ENCODE measurements at regions not wholly inside any gene's neighbourhood (a gene's known extent, or its start where the extent isn't known, plus 50 kb on each side); places are given as distances from the start of the nearest gene placed in this dataset.

GRCh38 chr2:224104668-224105386, 65.7 kb upstream of the SERPINE2 start:
- no peak for DNase-seq (ENCODE audit: low read depth in 2 of 2)
- no peak overlapping the region for H3K4me3 ChIP-seq (replicated peaks in 1 of 2; ENCODE audit: low read depth in 2 of 2, low read length in 2 of 2)
- no peak for TF ChIP-seq CTCF (IDR thresholded peaks at IDR 0.05; ENCODE audit: low read depth, low read length)

GRCh38 chr2:224103651-224104050, 64.6 kb upstream of the SERPINE2 start:
- DNase-seq (ENCODE audit: low read depth in 2 of 2): no peak
- no peak for TF ChIP-seq CTCF (IDR thresholded peaks at IDR 0.05; ENCODE audit: low read depth, low read length)
- no peak overlapping the region for H3K4me3 ChIP-seq (replicated peaks in 1 of 2; ENCODE audit: low read depth in 2 of 2, low read length in 2 of 2)

GRCh38 chr2:224102991-224103390, 63.9 kb upstream of the SERPINE2 start:
- H3K4me3 ChIP-seq (replicated peaks in 1 of 2; ENCODE audit: low read depth in 2 of 2, low read length in 2 of 2): no peak overlapping the region
- DNase-seq (ENCODE audit: low read depth in 2 of 2): no peak
- no peak for TF ChIP-seq CTCF (IDR thresholded peaks at IDR 0.05; ENCODE audit: low read depth, low read length)

GRCh38 chr2:224101820-224102630, 62.9 kb upstream of the SERPINE2 start:
- TF ChIP-seq CTCF (IDR thresholded peaks at IDR 0.05; ENCODE audit: low read depth, low read length): no peak
- DNase-seq (ENCODE audit: low read depth in 2 of 2): peak; percentile 92 to 99
- H3K4me3 ChIP-seq (replicated peaks in 1 of 2; ENCODE audit: low read depth in 2 of 2, low read length in 2 of 2): no peak overlapping the region

- TF ChIP-seq CTCF (IDR thresholded peaks at IDR 0.05; ENCODE audit: low read depth, low read length): no peak
- H3K4me3 ChIP-seq (replicated peaks in 1 of 2; ENCODE audit: low read depth in 2 of 2, low read length in 2 of 2): no peak overlapping the region
- DNase-seq (ENCODE audit: low read depth in 2 of 2): no peak
Observed at GRCh38 chr2:224099861-224100643, 61.0 kb upstream of the SERPINE2 start.

GRCh38 chr2:224098481-224099230, 59.6 kb upstream of the SERPINE2 start:
- no peak for TF ChIP-seq CTCF (IDR thresholded peaks at IDR 0.05; ENCODE audit: low read depth, low read length)
- peak overlapping the region in 1 of 2 donors; percentile 3 for H3K4me3 ChIP-seq (replicated peaks in 1 of 2; ENCODE audit: low read depth in 2 of 2, low read length in 2 of 2)
- peak; percentile 40 to 80 for DNase-seq (ENCODE audit: low read depth in 2 of 2)

Data from cardiac fibroblast (primary cell).